SH-SY5Y (cell line): ENCODE measurements at regions not wholly inside any gene's neighbourhood (a gene's known extent, or its start where the extent isn't known, plus 50 kb on each side); places are given as distances from the start of the nearest gene placed in this dataset.

Experiments used
- GATA2 ChIP-seq: IDR thresholded peaks from 2 replicates; pipeline ENCODE4 v1.6.1; 2011; ENCODE audit warnings: mild to moderate bottlenecking, low read depth, low read length
- GATA3 ChIP-seq: IDR thresholded peaks from 2 replicates; pipeline ENCODE4 v1.6.1; 2011; ENCODE audit warnings: low read depth, mild to moderate bottlenecking, low read length, moderate library complexity

DNA sequence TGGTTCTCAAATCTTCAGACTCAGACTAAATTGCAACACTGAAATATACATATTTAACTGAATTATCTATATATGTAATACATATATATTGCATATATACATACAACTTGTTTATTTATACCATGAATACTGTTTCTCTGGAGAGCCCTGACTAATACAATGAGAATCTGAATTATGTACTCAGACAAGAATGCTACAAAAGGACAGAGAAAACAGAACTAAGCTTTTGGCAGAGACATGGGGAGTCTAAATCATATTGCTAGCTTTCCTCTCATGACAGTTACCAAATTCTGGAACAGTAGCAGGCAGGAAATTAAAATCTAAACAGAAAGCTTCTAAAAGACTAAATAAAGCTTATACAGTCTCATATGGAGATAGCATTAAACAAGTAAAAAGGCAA, 142.4 kb upstream of the KCNMB2 start:
- TF ChIP-seq GATA2, result no peak
- TF ChIP-seq GATA3, result no peak
